HEK293 (cell line): ENCODE measurements at regions not wholly inside any gene's neighbourhood (a gene's known extent, or its start where the extent isn't known, plus 50 kb on each side); places are given as distances from the start of the nearest gene placed in this dataset.

Source experiments
- CTCF ChIP-seq: fragments of 450-650 bp; formaldehyde crosslinking; IDR thresholded peaks from 2 replicates; pipeline ENCODE4 v1.5.1; 2016; ENCODE audit warnings: missing biosample characterization, missing genetic modification characterization
- REST ChIP-seq: fragments of 450-650 bp; formaldehyde crosslinking; IDR thresholded peaks from 2 replicates; pipeline ENCODE4 v1.5.1; 2016; ENCODE audit warnings: missing biosample characterization, missing genetic modification characterization
- ZBTB21 ChIP-seq: fragments of 450-650 bp; formaldehyde crosslinking; IDR thresholded peaks from 2 replicates; pipeline ENCODE4 v1.5.1; 2017; ENCODE audit warnings: missing biosample characterization, missing genetic modification characterization
- ZNF548 ChIP-seq: fragments of 450-650 bp; formaldehyde crosslinking; IDR thresholded peaks from 2 replicates; pipeline ENCODE4 v1.5.1; 2016; ENCODE audit warnings: missing biosample characterization, missing genetic modification characterization

GRCh38 chr6:87920245-87920644 is 127.4 kb upstream of the SPACA1 start:
- TF ChIP-seq ZNF548 (tag by site-specific recombination) = no peak
- TF ChIP-seq CTCF (tag by site-specific recombination) = no peak
- no peak for TF ChIP-seq REST (tag by site-specific recombination)
- TF ChIP-seq ZBTB21 (tag by site-specific recombination) = no peak
